Midbrain (tissue), 1 donor: ENCODE measurements at regions not wholly inside any gene's neighbourhood (a gene's known extent, or its start where the extent isn't known, plus 50 kb on each side); places are given as distances from the start of the nearest gene placed in this dataset.

Experiments used
- DNase-seq: peaks from one replicate; lab custom pipeline; 2025; lab: John Stamatoyannopoulos, UW

DNA sequence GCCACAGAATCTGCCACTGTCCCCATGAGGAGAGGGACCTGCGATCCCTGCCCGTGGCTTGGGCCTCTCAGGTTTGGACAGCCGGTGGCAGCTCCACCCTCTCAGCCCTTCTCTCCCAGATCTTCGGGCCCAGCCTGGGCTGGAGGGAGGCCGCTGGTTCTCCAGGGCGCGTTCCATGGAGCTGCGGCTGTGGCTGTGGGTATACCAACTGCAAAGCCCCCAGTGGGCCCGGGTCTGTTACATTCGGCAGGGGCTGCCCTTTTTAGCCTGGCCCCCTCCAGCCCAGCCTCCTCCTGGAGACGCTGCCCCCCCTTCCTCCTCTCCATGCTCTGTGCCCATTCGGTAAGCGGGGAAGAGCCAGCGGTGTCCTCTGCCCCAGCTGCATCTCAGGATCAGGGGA lies 64.7 kb upstream of the ZNF469 start:
- no peak for DNase-seq

DNA sequence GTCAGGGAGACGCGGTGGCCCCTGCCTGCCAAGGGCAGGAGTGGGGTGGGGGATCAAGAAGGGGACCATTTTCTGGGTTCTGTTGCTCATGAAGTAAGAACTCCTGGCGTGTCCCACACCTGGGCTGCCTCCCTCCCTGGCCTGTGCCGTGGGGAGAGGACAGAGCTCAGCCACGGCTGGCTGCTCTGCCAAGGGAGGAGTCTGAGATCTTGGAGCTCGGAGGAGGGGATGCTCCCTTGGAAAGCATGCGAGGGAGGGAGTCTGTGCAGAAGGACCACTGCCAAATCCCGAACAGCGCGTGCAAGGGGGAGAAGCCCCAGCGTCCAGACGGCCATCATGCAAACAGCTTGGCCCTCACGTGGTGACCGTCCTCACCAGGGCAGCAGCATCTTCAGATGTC lies 64.2 kb upstream of the ZNF469 start:
- DNase-seq: no peak

DNA sequence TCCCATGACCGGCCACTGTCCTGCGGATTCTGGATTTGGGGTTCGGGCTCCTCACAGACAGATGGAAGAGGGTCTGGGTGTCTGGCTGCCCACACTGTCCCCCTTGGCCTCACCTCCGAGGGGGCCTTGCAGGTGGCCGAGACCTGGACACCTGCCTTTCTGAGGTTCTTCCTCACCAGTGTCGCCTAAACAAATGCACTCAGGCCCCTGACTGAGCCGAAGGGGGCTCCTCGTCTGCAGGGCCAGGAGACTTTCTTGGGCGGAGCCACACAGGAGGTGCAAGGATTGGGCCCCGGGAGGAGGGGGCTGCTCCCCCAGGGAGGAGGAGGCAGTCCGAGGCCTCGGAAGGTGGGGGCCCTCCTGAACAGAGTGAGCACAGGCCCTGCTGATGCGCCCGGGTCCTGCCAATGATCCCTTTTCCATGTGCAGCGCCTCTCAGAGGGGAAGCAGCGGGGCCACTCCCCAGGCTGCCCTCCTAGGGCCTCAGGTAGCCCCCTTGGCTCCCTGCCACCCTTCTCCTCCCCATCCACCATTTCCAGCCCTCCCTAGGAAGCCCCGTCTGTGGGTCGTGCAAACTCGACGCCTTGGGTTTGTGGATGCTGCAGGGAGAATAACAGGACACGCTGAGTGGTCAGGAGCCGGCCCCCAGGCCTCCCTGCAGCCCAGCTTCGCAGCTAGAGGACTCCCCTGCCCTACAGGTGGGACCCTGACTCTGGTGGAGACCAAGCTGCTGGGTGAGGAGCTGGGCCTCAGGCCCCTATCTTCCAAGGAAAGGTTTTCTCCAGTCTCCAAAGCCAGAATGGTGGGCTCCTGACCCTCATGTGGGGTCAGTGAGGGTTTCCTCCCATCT lies 63.4 kb upstream of the ZNF469 start:
- no peak for DNase-seq

DNA sequence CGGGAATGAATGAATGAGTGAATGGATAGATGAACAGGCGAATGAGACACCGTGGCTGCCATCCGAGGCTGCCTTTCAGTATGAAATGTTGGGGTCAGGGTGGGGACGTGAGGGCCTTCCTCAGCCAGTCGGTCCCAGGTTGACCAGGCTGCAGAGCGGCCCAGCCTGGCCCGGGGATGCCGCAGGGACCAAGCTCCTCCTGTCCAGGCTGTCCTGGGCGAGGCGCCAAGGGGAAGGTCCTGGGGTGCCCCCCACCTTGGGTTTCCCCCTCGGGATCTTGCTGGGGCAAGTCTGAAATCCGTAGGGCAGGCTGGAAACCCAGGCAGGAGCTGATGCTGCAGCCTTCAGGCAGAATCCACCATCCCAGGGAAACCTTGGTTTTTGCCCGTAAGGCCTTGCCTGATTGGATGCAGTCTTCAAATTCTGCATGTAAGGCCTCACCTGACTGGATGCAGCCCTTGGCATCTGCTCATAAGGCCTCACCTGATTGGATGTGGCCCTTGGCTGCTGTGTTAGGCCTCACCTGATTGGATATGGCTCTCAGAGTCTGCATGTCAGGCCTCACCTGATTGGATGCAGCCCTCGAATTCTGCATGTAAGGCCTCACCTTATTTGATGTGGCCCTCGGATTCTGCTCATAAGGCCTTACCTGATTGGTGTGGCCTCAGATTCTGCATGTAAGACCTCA lies 61.7 kb upstream of the ZNF469 start:
- DNase-seq: no peak

DNA sequence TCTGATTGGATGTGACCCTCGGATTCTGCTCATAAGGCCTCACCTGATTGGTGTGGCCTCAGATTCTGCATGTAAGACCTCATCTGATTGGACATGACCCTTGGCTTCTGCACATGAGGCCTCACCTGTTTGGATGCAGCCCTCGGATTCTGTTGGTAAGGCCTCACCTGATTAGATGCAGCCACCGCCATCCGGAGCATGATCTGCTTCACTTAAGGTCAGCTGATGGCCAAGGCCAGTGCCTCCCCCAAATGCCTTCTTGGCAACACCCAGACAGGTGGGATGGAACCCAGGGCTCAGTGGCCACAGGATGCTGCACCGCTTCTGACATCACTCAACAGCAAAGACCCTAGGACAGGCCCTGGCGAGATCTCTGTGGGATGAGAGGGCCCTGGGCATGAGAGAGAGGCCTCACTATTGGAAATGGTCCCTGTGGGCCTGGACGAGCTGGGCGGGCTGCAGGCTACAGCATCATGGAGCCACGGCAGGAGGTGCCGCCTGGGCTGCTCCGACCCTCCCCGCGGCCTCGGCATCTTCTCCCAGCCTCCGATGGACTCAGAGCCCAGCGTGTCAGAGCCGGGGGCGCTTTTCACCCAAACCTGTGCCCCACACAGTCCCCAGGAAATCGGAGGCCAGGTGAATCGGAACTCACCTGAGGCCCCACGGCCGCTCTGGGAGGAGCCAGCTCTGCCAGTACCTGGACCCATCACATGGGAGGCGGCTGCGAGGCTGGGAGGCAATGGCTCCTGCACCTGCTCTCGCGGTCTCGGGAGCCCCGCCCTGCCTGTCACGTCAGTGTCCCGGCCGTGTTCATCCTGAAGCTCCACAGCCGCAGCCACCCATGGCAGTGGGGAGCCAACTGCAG lies 60.9 kb upstream of the ZNF469 start:
- no peak for DNase-seq

DNA sequence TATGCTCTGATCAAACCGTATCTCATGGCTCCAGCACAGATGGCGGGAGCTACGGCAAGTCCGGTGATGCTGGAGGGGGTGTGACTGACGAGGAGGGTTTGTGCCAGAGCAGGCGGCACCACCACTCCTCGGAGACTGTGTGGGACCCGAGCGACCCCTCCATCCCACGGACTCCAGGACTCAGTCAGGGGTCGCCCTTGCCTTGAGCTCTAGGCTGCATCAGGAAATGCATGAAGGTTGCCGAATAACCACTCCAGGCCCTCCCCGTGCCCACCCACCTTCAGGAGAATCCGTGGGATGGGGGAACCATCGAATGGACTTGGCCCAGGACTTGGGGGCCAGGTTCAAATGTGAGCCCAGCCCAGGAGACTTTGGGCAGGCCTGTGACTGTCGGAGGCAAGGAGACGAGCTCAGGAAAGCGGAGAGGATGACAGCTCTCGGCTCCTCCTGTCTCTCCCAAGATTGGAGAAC lies 60.2 kb upstream of the ZNF469 start:
- DNase-seq: no peak

DNA sequence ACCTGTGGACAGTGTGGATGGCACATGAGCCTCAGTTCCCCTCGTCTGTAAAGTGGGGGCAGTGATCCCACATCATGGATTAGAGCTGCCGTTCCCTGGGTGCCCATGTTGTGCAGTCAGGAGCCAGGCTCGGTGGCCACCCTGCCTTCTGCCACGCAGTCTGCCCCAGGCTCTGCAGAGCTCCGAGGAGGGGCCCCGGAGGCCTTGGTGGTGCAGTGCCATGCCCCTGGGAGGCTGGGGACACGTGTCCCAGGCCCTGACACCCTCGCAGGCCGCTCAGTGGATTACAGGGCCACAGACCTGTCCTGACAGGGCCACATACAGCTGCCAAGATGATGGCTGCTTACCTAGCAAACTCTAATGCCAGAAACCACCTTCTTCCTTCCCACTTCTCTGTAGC lies 59.7 kb upstream of the ZNF469 start:
- DNase-seq: no peak

DNA sequence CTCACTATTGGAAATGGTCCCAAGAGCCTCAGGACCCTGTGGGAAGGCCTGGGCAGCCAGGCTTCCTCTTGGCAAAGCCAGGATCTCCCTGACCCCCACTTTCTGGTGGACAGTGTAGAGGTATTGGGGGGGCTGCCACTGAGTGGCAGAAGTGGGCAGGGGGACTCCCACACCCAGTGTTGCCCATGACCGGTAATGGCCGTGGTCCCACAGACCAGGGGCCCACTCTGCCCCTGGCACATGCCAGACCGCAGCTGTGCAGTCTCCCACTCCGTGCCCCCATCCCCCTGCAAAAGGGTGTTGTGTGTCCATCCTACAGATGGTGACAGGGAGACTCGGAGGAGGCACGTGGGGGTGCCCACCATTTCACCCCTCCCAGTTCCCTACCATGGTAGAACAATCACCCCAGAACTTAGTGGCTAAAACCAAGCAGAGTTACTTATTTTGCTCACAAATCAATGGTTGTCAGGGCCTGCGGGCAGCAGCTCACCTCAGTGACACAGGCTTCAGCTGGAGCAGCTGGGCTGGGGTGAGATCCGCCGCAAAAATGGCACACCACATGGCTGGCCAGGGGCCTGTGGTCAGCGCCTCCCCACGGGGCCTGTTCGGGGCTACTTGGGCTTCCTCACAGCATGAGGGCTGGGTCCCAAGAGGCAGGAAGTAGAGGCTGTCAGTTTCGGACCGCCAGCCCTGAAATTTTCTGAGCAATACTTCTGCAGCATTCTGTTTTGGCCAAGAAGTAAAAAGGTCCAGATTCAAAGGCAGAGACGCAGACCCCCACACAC lies 59.0 kb upstream of the ZNF469 start:
- no peak for DNase-seq

DNA sequence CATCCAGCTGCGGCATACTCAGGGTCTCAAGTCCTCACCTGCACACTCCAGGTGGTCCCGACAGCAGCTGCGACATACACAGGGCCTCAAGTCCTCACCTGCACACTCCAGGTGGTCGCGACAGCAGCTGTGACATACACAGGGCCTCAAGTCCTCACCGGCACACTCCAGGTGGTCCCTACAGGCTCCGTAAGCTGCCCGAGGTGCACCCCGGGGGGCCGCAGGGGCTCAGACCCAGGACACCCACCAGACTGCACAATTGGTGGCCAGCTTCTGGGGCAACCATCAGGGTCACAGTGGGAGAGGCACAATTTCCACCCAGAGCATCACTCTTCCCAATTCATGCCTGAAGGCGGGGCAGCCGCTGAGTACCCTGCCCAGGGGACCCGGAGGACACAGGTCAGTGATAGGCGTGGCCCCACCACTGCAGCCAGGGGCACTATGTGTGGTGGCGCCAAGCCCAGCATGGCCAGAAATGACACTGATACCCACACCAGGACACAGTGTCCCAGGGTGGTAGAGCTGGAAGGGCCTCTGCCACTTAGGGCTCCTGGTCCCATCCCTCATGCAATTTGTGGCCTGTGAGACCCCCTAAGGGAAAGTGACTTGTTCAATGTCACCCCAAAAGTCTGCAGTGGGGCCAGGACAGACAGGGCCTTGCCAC lies 57.5 kb upstream of the ZNF469 start:
- no peak for DNase-seq

DNA sequence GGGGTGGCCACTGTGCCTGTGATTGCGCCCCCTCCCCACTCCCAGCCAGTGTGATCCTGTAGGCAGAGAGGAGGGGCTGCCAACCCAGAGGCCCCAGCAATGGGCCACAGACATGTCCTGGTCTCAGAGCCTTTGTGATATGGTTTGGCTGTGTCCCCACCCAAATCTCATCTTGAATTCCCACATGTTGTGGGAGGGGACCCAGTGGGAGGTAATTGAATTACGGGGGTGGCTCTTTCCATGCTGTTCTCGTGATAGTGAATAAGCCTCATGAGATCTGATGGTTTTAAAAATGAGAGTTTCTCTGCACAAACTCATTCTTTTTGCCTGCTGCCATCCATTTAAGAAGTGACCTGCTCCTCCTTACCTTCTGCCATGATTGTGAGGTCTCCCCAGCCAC lies 56.8 kb upstream of the ZNF469 start:
- no peak for DNase-seq

DNA sequence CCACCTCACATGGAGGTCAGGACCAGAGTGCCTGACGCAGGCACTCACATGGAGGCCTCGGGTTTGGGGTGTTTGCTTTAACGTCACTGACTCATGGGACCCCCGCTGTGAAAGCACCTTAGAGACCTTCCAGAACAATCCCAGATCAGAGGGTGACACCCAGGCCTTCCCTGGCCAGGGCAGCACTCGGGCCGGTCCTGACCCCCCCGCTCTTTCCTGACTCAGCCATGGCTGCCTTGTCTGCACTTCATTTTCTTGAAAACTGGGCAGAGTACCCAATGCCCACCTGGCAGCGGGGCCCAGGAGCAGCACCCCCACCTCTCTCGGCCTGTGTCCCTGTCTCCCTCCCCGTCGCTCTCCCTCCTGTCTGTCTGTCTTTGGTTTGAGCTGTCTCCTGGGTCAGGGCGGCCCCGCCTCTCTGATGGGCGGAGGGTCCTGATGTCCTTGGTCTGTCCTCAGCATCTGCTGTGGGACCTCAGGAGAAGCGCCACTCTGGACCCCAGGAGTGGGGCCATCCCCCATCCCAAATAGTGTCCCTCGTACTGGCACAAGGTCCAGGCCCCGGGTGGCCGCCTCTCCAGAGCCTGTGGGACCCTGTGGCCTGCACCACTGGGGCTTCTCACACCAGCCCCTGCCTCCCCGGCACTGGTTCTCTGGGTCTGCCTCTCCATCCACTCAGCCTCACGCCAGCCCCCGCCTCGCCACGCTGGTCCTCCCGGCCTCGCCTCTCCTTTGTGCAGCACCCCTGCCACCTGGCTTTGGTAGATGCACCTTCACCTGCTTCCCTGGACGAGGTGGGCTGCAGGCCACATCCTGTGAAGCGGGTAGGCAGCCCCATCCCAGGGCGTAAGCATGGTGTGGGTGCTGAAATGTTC lies 55.9 kb upstream of the ZNF469 start:
- no peak for DNase-seq

DNA sequence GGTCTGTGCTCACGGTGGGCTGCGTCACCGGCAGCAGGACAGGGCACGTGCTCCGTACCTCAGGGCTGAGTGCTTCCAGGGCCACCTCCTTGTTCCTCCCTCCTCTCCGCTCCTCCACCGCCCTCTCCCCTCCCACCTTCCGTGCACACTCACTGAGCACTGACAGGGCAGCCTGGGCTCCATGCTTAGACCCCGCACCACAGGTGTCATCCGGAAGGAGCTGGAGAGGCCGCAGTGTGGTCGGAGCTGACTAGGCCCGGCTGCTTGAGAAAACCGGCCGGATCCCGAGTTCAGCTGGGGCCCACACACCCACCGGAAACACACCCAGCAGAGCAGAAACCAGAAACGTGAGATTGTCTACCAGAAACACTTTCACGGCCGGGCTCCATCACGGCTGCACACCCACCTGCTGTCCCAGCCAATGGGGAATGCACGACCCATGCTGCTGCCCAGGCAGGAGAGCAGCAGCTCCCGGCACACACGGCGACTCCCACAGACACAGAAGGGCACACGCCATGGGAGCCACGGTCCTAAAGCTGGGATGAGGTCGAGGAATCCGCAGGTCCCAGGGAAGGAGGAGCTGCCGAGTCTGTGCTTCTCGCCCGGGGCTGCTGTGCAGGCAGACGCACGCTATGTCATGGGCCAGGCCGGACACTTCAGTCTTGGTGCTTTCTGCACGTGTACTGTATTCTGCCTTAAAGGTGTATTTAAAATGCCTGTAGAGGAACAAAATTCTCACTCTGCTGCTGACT lies 55.0 kb upstream of the ZNF469 start:
- no peak for DNase-seq

DNA sequence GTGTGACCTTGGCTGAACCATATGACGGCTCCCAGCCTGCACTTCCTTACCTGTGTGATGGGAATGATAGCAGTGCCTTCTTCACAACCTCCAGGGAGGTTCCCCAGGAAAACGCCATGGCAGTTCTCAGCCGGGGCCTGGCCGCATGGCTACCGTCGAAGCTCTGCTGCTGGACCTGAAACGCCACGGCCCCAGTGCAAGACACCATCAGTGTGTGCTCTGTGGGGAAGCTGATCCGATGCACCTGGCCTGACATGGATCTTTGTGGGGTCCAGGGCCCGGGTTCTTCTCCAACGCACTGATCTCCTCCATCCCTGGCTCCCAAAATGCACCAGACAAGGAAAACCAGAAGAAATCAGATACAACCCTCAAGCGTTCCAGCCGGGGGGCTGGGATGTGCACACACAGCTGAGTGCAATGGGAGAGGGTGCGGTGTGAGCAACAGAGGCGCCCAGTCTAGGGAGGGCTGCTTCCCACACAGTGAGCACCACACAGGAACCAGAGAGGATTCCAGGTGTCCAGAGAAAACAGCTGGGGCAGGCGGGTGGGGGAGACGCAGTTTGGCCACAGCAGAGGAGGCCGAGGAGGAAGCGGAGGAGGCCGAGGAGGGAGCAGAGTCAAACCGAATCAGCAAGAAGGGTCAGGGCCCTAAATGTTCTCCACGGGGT lies 54.3 kb upstream of the ZNF469 start:
- DNase-seq: no peak

DNA sequence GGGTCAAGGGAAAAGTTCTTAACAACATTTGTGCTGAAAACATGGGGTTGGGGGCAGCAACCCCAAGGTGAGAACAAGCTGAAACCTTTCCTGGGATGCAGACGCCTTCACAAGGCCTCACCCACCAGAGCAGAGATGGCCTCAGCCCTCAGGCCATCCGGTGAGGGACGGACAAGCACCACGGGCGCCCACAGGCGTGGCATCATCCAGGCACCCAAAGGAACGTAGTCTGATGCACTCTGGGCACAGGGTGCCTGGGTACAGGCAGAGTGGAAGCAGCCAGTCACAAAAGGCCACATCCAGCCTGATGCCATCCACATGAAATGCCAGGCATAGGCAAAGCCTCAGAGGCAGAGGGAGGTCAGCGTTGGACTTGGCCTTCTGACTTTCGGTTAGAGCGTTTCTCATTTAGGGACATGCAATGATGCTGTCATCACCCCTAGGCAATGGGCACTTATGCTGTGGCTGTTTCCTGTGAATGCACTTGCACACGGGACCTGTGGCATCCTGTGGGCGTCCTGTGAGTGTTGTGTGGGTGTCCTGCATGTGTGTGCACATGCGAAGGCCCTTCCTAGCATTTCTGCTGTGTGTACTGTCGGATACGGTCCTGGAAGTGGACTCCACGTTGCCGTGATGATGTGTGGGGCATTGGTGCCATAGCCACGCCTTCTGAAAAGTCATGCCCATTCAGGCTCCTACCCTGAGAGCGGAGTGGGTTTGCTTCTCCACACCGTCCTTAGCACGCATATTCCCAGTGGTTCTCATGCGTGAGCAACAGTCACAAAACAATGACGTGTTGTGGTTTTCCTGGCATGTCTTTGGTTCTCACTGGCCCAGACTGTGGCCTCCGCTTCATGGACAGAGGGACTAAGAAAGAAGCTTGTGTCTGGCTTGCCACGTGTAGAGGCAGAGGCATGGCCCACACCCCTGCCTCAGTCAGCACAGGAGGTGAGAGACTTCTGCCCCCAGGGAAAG lies 52.7 kb upstream of the ZNF469 start:
- DNase-seq: no peak

DNA sequence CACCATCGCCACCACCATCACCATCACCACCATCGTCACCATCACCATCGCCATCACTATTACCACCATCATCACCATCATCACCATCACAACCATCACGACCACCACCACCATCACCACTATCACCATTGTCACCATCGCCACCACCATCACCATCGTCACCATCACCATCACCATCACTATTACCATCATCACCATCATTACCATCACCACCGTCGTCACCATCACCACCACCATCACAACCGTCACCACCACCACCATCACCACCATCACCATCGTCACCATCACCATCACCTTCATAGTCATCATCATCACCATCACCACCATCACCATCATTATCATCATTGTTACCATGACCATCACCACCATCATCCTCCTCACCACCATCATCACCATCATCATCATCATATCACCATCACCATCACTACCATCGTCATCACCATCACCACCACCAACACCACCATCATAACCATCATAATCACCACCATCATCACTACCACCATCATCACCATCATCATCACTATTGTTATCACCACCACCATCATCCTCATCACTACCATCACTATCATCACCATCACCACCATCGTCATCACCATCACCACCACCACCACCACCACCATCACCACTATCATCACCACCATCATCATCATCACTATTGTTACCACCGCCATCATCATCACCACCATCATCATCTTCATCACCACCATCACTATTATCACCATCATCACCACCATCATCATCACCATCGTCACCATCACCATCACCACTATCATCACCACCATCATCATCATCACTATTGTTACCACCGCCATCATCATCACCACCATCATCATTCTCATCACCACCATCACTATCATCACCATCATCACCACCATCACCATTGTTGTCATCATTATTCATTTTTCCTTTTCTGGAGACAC lies 51.5 kb upstream of the ZNF469 start:
- no peak for DNase-seq
